ENCODE measurements at regions not wholly inside any gene's neighbourhood (a gene's known extent, or its start where the extent isn't known, plus 50 kb on each side); places are given as distances from the start of the nearest gene placed in this dataset.

DNA sequence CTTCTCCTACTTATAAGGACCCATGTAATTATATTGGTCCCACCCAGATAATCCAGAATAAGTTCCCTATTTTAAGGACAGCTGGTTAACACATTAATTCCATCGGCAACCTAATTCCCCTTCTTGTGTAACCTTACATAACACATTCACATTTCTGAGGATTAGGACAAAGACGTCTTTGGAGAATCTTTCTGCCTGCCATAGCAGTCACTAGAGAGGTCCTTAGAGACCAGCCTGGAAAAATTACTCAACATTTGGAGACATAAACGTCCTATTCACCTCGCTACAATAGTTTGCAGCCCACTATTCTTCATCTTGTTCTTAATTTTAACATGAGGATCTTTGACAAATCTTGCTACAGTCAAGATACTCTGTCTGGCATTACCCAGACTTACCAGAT, 100.1 kb downstream of the MAFB start:
- DNase-seq, result no peak

DNA sequence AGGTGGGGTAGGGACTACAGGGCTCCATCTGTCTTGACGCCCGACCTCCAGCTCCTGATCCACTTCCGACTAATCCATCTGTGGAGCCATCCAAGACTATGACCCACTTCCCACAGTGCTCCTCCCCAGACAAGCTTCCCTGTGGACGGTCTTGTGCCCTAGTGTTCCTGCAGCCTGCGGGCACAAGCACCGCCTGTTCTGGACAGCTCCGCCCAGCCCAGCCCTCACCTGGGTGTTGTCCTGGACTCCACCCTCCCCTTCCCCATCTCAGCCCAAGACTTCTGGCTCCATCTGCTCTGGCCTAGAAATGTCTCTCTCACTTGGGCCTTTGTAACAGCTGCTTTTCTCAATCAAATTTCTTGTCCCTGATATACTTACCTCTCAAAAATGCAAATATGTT, 102.0 kb downstream of the MAFB start:
- DNase-seq, result no peak

DNA sequence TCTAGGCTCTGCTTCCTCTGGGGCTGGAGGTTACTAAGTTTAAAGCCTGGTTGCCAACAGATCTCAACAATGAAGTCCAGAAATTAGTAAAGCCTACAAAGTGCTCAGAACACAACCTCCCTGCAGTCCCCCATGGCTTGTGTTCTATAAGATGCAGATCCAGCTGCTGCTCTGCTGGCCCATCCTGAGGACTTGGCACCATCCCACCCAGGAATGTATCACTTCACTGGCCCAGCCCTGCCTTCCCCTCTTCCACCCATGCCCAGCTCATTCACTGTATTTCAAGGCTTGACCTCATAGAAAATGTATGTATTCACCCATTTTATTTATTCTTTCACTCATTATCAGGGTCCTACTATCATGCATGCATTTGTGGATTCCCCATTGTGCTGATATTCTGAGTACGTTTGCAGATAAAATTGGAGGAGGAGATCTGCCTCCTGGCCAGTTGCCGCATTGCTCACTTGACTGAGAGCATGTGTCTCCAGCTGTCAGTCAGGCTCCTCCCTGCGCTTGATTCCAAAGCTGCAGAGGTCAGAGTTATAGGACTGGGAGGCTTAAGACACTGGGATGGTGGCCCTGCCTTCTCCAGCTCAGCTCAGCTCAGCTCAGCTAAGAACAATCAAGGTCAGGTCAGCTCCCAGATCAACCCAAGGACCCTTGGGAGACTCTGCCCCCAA, 104.8 kb downstream of the MAFB start:
- DNase-seq, result no peak

DNA sequence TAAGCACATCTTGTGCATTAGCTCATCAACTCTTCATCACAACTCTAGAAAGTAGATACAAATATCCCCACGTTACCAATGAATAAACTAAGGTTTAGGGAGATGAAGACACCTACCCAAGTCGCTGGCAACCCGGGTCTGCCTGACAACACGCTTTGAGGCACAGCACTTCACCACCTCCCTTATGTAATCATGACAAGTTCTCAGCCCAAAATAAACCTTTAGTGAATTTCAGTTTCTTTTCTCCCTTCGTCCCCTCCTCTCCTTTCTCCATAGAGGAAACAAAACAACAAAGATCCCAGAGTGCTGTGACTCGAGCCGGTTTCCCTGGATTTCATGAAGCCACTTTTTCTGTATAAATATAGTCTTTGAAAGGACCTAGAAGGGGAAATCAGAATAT, 105.4 kb downstream of the MAFB start:
- DNase-seq, result no peak

DNA sequence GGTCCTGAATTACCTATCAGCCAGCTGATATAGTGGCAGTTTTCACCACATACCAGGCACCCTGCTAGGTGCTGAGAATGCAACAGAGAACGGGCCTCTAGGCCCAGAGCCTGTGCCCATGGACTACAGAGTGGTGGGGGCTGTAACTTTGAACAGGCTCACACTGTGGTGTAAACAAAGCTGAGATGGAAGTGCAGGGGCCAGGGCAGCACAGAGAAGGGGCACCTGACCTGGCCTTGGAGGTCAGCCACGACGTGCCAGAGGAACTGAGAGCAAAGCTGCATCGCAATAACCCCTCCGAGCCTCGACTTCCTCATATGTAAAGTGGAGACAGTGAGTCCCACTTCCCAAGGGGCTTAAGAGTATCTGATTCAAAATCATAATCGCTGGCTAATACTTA, 105.8 kb downstream of the MAFB start:
- no peak for DNase-seq

DNA sequence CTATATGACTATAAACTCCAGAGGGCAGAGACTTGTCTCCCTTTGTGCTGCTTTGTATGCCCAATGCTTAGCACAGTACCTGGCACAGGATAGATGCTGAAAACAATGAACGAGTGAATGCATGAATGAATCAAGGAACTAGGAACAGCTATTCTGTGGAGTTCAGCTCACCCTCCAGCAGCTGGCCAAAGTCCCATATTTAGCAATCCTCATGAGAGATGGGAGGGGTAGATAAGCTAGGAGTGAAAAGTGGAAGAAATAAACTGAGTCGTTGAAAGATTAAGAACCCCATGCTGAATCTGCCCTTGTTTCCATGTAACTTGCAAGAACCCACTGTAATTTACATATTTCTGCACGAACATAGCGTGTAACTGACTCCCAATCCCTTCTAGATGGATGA, 106.5 kb downstream of the MAFB start:
- DNase-seq, result no peak

DNA sequence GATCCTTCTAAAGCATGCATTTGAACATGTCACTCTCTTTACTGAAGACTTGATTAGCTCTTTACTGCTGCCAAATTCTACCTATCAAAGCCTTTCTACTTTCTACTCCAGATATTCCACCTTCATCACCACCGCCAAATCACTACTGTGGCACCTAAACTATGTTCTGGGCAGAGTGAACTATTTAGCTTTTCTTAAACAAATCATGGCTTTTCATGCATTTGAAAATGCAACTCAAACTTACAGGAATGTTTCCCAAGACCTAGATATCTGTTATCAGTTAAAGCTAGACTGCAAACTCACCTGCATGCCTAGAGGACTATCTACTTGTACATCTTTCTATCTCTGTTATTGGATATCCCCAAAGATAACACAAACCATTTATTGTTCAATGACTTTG, 109.3 kb downstream of the MAFB start:
- DNase-seq, result no peak

DNA sequence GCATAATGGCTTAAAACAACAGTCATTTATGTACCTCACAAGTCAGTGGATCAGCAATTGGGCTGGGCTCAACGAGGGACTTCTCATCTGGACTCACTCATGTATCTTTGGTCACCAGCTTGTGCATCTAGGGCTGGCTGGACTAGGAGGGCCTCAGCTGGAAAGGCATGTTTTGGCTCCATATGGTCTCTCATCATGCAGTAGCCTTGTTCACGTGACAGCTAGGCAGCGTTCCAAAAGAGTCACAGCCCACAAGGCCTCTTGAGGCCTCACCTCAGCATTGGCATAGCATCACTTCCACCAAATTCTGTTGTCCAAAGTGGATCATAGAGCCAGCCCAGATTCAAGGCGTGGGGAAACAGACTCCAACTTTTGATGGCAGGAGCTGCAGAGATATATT, 110.1 kb downstream of the MAFB start:
- DNase-seq, result no peak

DNA sequence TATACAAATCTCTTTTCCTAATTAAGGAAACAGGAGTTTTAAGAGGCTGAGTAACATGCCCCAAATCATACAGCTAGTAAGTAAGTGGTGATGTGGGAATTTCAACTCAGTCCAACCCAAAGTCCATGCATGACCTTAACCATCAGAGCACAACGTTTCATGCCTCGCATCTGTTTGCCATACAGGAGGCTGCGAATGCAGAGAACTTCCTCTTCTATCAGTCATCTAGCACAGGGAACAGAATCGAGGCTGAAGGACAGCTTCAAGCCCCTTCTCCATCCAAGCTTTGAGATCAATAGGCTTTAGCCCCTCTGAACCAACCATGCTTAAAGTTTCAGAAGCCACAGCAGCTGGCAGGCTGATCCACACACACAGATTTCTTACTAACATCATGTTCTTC, 113.2 kb downstream of the MAFB start:
- DNase-seq, result no peak

DNA sequence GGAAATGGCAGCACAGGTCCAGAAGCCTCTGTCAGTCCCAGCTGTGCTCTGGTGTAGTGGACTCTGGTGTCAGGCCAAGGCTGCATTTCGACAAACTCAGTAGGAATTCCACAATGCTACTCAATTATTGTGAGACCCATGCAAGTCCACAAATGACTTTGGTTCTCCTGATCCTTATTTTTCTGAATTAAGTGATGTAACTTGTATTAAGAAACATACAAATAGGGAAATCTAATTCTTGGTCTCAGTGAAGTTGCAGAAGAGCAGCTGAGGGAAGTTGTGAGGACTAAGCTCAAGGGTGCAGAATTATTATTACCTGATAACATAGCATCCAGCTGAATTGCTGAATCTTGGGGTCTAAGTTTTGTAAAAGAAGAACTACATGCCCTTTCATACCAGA, 116.8 kb downstream of the MAFB start:
- no peak for DNase-seq

DNA sequence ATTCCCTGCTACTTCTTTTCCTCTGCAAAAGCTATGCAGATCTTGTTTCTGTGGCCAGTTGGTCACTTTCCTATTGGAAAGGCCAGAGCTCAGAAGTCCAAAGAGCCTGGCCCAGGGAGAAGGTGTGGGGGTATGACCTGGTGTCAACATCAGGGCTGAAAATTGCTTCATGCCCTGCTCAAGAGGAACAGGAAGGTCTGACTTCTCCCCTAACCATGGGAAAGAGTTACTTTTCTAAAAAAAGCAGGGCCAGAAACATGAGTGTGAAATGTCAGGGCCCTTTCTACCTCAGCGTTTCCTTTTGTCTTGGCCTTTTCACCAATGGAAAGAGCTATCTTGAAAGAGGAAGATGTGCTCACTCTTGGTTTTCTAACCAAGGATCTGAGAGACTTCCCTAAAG, 117.4 kb downstream of the MAFB start:
- no peak for DNase-seq

DNA sequence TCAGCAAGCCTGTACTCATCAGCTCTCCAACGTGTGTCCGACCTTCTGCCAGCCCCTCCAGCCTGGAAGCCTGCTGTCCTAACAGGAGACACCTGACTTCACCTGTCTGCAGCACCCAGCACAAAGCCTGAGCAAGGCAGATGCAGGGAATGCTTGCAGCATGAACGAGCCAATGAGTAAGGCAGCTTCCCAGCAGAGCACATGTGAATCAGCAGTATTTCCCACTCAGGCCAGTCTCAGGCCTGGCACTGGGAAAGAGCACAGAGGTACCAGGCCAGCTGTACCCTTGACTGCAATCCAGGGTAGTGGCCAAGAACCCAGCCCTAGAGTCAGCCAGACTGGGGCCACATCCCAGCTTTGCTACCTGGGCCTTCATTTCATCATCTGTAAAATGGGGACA, 120.8 kb downstream of the MAFB start:
- no peak for DNase-seq

DNA sequence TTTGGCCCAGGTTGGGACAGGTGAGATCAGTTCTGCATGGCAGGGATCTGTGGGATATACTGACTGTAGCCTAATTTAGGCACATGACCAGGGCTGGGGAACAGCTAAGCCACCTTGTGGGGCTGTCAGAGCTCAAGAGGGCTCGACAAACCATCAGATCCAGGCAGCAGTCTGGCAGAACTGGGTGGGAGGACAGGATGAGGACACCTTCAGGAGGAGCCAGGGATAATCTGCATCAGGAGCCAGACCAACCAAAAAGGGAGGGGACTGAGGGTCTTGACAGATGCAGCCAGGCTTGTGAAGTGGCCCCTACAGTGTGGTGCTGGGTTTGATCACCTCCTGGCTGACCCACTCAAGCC, 123.4 kb downstream of the MAFB start:
- DNase-seq, result no peak

DNA sequence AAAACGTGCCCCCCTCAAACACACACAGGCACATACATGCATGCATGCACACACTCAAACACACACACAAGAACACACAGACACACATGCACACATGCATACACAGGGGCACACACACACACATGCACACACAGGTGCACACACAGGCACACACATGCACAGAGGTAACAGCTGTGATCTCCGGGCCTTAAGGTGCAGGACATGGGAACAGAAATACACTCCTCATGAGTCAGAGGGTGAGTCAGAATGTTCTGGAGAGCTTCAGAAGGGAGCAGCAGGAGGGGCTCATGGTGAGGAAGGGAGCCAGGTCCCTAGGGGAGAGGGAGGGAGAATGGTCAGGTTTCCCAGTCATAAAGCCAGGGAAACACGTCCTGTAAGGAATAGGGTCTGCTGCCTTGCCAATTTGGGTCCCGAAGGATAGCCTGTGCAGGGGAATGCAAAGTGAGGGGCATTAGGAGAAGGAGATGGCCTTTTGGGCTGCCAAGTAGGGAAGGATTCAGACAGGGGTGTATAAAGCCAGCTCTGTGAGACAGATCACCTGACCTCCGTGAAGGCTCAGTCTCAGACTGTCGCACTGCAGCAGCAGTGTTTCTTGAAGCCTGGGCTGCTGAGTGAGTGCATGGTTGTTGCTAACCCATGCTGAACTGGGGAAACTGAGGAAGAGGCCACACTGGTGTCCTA, 123.9 kb downstream of the MAFB start:
- DNase-seq, result no peak

DNA sequence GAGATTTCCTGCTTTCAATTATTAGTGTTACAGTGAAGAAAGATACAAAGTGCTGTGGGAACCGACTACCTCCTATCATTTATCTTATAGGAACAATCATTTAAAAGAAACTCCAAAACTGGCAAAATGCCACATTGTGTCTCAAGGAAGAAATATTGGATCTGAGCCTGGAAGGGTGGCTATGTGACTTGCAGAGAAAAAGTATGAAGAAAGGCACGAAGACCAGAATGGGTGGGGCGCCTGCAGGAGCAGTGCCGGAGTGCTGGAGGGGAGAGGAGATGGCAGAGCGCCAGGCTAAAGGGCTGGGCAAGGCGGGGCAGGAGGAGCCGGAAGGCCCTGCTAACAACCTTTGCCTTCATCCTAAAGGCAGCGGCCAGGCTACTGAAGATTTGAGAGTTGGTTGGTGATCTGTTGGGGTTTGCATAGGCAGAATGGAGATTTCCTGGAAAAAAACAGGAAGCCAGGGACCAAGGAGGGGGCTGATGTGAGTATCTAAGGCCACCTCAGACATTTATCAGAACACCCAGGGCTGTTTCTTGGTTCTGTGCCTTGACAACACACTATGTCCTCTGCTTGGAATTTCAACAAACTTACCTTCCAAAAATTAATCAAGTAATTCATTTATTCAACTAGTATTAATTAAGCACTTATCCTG, 125.6 kb downstream of the MAFB start:
- DNase-seq, result no peak

DNA sequence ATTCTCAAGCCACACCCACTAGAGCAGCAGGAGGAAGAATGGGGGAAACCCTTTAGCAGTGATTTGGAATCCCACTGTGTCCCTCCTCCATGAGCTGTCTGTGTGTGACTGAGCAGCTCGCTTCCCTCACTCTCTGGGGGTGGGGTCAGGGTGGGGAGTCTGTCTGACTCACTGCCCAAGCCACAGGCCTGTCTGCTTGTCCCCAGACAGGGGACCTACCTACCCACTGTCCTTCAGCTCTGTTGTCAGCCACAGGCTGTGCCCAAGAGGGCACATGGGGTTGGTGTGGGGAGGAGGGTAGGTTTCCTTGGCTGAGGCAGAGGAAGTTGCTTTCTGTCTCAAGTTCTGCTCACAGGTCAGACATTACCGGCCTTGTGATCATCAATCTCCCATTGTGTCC, 127.0 kb downstream of the MAFB start:
- DNase-seq, result no peak

DNA sequence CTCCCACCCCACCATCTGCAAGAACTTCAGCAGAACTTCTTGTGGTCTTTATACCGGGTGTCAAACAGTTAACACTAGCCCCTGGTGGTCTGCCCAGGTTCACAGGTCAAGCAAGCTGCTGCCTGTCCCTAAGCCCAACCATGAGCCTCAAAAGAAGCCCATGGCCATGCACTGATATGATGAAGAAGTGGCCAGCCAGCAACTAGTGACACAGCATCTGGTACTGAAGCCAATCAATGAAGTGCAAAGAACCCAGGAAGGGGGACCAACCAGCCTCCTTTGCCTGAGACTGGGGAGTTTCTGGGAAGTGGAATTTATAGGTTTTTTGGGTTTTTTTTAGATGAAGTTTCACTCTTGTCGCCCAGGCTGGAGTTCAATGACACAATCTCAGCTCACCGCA, 127.8 kb downstream of the MAFB start:
- DNase-seq, result no peak

DNA sequence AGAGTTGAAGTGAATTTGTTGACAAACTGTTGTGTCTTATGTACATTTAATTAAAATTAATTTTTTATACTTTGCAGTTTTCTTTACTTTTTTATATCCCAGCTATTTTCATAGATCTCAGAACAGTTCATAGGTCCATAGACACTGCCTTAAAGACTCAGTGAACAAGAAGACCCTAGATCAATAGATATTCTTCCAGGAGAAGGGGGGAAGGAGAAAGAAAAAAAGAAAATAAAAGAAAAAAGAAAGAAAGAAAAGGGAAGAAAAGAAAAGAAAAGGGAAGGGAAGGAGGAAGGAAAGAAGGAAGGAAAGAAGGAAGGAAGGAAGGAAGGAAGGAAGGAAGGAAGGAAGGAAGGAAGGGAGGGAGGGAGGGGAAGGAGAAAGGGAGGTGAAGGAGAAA, 130.8 kb downstream of the MAFB start:
- DNase-seq, result no peak

DNA sequence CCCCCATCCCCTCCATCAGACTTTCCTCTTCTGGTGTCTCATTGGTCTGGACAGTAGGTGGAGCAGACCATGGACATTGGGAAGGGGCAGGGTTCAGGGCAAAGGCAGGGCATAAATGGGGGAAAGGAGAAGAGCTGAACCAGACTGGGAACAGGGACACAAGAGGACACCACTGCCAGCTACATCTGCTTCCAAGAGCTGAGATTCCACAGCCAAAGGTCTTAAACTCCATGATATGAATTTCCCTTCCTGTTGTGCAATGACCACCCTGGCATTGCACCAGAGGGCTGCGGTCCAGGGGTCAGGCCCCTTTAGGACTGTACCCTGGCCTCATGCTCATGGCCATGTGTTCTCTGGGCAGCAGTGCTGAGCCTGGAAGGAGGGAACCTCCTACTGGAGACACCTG, 137.9 kb downstream of the MAFB start:
- DNase-seq, result no peak

DNA sequence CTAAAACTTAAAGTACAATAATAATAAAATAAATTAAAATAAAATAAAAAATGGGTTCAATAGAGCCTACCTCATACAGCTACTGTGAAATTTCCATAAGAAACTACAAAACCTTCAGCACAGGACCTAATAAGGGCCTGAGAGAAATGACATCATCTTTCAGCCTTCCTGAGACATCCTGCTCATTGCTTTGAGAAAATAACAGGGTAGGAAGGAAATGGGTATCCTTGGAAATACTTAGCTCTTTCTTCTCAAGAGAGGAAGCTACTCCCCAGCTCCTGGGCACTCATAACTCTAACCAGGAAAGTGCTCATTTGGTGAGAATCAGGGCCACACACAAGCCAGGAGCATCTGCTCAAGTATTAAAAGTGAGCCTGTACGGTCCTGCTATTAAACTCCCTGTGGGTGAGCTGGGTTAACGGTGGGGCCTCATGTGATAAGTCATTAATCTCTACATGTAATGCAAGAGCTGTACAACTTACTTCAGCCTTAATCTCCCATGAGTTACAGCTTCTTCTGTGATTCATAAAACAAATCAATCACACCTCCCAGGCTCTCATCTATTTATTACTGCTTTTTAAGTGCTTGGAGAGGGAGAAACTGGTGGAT, 141.4 kb downstream of the MAFB start:
- no peak for DNase-seq

DNA sequence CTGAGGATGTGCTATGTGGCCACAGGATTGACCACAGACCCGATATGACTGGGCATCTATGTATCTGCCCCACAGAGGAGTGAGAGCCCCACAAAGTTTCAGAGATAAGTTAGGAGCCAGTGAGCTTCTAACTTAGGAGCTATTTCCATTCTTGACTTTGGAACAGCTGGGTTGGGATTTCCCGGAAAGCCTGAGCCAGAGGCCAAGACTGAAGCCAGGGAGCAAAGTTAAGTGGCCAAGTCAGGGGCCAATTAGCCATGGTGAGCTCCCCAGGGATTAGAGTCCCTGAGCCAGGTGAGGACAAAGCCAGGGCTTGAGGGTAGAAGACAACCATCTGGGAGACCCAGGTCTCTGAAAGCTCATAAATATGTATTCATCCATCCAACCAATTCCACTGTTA, 143.6 kb downstream of the MAFB start:
- no peak for DNase-seq

DNA sequence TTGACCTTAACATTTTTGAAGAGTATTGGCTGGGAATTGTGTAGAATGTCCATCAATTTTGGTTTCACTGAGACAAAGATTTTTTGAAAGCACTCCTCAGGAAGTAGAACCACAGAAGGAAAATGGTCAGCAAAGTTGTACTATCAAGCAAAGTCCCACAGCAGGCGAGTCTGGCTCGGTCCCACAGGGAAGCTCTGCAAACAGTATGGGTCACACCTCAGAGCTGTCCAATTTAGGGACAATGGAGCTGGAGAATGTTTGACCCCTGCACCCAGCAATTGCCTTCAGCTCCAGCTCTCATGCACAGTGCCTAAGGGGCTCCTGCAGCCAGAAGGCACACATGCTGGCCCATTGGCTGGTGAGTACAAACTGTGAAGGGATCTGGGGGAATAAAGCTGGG, 147.0 kb downstream of the MAFB start:
- no peak for DNase-seq

DNA sequence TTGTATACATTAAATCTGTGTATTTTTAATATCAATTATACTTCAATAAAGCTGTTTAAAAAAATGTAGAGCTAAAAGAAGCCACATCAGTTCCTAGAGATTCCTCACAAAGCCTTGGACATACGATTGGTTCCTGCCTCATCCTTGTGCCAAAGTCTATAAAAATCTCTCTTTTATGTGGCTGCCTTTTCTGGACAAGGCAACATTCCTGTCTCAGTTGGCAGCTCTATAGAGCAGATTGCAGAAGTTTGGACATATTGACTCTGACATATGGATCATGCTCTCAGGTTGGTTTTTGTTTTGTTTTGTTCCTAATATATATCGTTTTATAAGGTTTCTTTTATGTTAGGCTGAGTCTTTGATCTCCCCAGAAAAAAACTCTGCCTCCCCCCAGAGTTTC, 148.9 kb downstream of the MAFB start:
- DNase-seq, result no peak

DNA sequence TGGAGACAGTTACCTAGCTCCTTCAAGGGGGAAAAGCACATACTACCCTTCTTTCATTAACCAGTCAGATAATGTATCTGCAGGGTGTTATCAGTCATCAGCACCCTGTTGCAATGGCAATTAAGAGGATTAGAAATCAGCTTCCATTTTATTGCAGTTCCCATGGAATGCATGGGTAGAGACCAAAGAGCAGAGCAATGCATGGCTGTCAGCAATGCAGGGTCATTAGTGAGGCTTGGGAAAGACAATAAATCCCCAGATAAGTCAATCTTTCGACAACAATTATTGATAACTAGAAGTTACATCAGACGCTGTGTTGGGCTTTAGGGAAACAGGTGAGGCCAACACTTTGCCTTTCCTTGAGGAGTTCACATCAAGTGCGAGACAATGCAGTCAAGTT, 150.9 kb downstream of the MAFB start:
- DNase-seq, result no peak

Data from right forelimb (tissue), 1 donor.